Esophagus muscularis mucosa (tissue), 4 donors: ENCODE measurements at regions not wholly inside any gene's neighbourhood (a gene's known extent, or its start where the extent isn't known, plus 50 kb on each side); places are given as distances from the start of the nearest gene placed in this dataset.

Experiments
- CTCF ChIP-seq, 3 experiments: fragments of 200-600 bp in 2 of 3; fragments of 450-650 bp in 1 of 3; sonication (generic) in 2 of 3; IDR thresholded peaks; one replicate each; pipeline ENCODE4 v1.5.1; 2017 to 2019; ENCODE audit warnings: antibody characterized with exemption in 3 of 3, mild to moderate bottlenecking in 2 of 3, moderate library complexity in 1 of 3
- EP300 ChIP-seq: sonication (generic); formaldehyde crosslinking; IDR thresholded peaks from one replicate; pipeline ENCODE4 v1.6.1; 2017; ENCODE audit warnings: antibody characterized with exemption
- POLR2A ChIP-seq: fragments of 450-650 bp; IDR thresholded peaks from one replicate; pipeline ENCODE4 v1.6.1; 2017; ENCODE audit warnings: antibody characterized with exemption, moderate library complexity, mild to moderate bottlenecking, low read depth
- POLR2AphosphoS5 ChIP-seq, 2 donors: sonication (generic); formaldehyde crosslinking; IDR thresholded peaks; one replicate each; pipeline ENCODE4 v1.6.1; 2017; ENCODE audit warnings: antibody characterized with exemption in 2 of 2

- TF ChIP-seq CTCF (IDR thresholded peaks at IDR 0.05): no peak
- no peak for TF ChIP-seq POLR2A
- TF ChIP-seq EP300: no peak
- no peak for TF ChIP-seq POLR2AphosphoS5 (IDR thresholded peaks at IDR 0.05)
These were observed 305.9 kb upstream of the RORA start for GRCh38 chr15:61534986-61535385.
